GM12872 (cell line): ENCODE measurements at regions not wholly inside any gene's neighbourhood (a gene's known extent, or its start where the extent isn't known, plus 50 kb on each side); places are given as distances from the start of the nearest gene placed in this dataset.

Experiments
- TF ChIP-seq, protein P1 (sequence below): IDR thresholded peaks from 3 replicates; pipeline ENCODE4 v1.5.1; 2011; ENCODE audit warnings: low read depth, mild to moderate bottlenecking, low read length, moderate library complexity; ENCODE audit not compliant: insufficient read depth

DNA sequence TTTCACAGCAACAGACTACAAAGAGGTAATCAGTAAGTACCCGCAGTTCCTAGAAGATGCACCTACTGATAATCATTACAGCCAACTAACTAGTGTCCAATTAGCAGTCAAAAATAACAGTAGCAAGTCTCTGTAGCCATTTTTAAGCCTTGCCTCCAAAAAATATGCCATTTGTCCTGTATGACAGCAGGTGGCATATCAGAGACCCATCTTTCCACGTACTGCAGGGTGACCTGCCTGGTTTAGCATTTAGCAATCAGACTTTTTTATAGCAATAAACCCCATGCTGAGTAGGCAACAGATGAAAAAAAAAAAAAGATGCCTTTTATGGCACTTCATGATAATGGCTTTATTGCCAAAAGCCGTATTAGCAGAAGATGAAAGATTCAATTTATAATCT, 155.3 kb upstream of the LSM14A start:
- TF ChIP-seq, protein P1, sequence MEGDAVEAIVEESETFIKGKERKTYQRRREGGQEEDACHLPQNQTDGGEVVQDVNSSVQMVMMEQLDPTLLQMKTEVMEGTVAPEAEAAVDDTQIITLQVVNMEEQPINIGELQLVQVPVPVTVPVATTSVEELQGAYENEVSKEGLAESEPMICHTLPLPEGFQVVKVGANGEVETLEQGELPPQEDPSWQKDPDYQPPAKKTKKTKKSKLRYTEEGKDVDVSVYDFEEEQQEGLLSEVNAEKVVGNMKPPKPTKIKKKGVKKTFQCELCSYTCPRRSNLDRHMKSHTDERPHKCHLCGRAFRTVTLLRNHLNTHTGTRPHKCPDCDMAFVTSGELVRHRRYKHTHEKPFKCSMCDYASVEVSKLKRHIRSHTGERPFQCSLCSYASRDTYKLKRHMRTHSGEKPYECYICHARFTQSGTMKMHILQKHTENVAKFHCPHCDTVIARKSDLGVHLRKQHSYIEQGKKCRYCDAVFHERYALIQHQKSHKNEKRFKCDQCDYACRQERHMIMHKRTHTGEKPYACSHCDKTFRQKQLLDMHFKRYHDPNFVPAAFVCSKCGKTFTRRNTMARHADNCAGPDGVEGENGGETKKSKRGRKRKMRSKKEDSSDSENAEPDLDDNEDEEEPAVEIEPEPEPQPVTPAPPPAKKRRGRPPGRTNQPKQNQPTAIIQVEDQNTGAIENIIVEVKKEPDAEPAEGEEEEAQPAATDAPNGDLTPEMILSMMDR = no peak

DNA sequence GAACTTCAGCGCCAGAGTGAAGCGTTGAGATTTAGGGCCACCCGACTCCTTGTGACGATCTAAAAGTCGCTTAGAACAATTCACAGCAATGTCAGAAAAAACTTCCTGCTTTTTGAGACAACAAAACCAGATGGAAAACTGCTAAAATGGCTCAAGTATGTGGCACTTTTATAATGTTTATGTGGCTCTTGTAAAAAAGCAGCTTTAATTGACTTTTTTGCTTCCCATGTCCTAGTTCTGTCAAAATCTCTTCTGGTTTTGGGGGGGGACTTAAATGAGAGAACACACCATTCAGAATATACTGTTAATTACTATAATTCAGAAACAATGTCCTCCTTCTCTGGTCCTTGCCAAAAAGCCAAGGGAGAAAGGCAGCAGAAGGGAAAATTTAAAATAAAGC, 154.7 kb upstream of the LSM14A start:
- TF ChIP-seq, protein P1 = no peak

DNA sequence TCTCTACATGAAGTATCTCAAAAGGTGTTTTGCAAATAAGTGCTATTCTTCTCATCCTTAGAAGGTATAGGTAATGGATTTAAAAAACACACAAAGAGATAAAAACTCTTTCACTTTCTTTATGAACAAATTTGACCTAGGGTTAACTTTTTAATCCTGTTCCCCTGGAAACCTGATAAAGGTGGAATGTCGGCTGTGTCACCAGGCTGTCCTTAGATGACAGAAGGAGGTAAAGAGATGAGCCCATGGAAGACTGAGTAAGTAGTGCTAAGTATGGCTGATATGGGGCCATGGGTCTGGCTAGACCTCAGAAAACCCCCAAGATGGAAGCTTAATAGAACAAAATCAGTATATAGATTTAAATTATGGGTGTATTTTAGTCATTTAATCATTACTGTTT, 153.8 kb upstream of the LSM14A start:
- TF ChIP-seq, protein P1 = no peak

DNA sequence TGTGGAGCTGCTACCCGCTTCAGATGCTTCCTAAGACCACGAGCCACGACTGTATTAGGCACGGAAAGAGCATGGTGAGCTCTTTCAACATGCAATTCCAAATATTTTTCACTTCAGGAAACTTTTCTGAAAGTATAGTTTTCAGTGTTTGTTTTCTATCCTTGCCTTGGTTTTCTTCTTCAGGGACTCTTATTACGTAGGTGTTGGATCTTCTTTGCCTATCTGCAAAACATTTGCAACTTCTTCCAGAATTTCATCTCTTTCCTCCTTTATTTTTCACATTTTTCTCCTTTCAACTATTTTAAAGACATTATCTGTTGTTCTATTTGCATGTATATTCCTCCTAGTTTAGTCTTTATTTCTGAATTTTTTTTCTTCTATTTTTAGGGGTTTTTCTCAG, 148.9 kb upstream of the LSM14A start:
- TF ChIP-seq, protein P1 = no peak

DNA sequence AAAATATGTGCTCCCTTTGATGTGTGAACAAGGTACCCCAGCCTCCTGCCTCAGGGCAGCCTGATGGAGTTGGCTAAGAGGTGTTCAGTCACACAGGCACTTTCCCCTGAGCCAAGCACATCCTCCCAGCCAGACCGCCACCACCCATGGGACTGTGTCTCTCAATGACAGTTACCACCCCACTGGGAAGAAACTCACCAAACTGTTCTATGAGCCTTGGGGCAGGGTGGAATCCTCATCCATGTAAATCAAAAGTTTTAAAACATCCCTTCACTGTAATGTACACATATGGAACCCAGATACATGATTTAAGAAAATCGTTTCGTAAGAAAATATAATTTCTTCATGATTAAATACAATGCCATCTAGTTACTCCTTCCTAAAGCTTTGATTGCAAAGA, 138.4 kb upstream of the LSM14A start:
- TF ChIP-seq, protein P1 = no peak

DNA sequence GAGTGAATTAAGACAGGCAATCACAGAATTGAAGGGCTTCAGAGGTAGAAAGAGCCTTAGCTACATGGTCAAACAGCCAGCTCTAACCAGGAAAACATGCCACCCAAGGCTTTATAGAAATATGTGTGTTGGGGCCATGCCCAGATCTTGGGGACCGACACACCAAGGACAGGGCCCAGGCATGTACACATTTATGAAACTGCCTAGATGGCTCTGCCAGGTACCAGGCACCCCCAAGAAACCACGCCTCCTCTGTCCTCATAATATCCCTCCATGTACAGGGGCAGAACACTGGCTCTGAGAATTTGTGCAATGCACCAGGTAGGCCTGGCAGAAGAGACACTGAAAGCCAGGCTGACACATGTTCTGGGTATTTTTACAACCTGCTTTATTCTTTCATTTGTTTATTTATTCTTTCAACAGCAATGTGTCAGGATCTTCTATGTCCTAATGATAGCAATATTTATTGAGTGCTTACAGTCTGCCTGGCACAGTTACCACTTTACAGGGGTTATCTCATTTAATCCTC, 137.9 kb upstream of the LSM14A start:
- TF ChIP-seq, protein P1 = no peak

DNA sequence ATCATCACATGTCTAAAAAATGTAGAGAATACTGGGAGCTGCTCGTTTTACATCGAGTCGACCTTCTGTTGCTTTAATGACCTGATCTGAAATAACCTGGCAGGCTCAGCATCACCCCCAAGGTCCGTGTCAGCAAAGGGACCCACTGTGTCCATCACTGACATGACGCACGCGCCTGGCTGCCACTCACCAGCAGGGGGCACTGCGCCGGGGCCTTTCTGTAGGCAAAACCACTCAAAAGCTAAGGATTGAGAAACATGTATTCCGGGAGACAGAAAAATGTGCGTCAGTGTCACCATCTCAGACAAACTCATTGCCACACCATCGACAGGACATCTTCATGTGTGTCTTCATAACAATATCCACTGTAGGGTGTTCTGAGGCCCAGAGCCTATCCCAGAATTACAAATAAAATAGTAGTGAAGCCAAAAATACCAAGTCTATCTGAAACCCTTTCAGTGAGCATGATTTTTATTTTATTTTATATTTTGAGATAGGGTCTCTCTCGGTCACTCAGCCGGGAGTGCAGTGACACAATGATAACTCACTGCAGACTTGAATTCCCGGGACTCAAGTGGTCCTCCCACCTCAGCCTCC, 130.3 kb upstream of the LSM14A start:
- TF ChIP-seq, protein P1 = peak; percentile 94
